ENCODE measurements at regions not wholly inside any gene's neighbourhood (a gene's known extent, or its start where the extent isn't known, plus 50 kb on each side); places are given as distances from the start of the nearest gene placed in this dataset.

DNA sequence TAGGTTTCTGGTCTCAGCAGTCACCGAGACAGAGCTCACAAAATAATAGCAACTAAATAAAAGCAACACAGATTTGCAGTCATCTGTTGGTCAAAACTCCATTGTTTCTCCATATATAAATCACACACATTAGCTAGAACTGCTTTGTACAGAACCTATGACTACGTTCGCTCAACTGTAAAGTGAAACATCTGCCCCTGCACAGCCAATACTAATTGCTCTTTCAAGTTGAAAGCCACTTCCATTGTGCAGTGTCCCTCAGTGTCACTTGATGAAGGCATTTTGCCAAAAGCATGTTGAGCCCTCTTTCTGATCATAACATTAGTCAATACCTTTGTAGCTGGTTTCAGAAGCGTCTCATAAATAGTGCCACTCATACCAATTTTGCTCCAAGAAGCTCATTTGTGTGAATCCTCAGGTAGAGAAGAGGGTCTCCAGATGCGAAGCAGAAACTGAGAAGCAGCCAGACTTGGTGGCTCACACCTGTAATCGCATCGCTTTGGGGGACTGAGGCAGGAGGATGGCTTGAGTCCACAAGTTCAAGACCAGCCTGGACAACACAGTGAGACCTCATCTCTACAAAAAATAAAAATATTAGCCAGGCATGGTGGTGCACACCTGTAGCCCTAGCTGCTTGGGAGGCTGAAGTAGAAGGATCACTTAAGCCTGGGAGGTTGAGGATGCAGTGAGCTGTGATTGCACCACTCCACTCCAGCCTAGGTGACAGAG lies 68.9 kb downstream of the PERP start:
- Mint-ChIP-seq H3K9me3 (peaks cover 0 to 8% (median 3%) of the 10 kb centered on the region in 11 donors), H3K27me3 (peaks cover 0 to 11% (median 4%) of the 10 kb centered on the region in 5 donors), H3K4me1 (no peaks in the 10 kb centered on the region), H3K27ac (no peak overlapping the region), H3K4me3 (no peak overlapping the region), H3K36me3 (peaks cover 0 to 4% (median 0%) of the 10 kb centered on the region in 5 donors)
- Histone ChIP-seq H3K4me1 (ENCODE audit: control insufficient read depth in 2 of 2, insufficient read depth in 2 of 2, low read length in 2 of 2) (no peaks in the 10 kb centered on the region), H3K27ac (ENCODE audit: low read depth, low read length) (no peak overlapping the region), H3K36me3 (ENCODE audit: control insufficient read depth in 2 of 3, insufficient read depth in 3 of 3, low read length in 3 of 3) (no peaks in the 10 kb centered on the region), H3K4me3 (ENCODE audit: low read length) (no peak overlapping the region), H3K9me3 (ENCODE audit: control insufficient read depth in 2 of 3, low read length in 3 of 3) (no peaks in the 10 kb centered on the region), H3K27me3 (ENCODE audit: control insufficient read depth in 2 of 2, insufficient read depth in 2 of 2, low read length in 2 of 2) (no peaks in the 10 kb centered on the region)
- DNase-seq (no peak), ATAC-seq (no peak)
- CTCF ChIA-PET: interaction anchor here (0.6 kb wide), 1 partner anchor 554 kb away, joined by 6 read pairs; no protein-coding TSS in a partner anchor
- POLR2A ChIA-PET: no interaction called here
- intact Hi-C loops (cut with micrococcal nuclease): no loop called here
